ACC112 (cell line): ENCODE measurements at regions not wholly inside any gene's neighbourhood (a gene's known extent, or its start where the extent isn't known, plus 50 kb on each side); places are given as distances from the start of the nearest gene placed in this dataset.
"Not testable (repeated sequence)": the region's sequence is repeated elsewhere in the genome, so short reads cannot be mapped to it uniquely, and the experiment has no call there.

Source experiments
- H2AFZ ChIP-seq: fragments of 200-600 bp; sonication (generic); one replicate; pipeline ENCODE4 v1.6.0; 2017; ENCODE audit warnings: antibody characterized with exemption, low read length; ENCODE audit not compliant: unreplicated experiment
- H3K27ac ChIP-seq: fragments of 200-600 bp; sonication (generic); 2 replicates; pipeline ENCODE4 v1.5.1; 2014; ENCODE audit warnings: low read depth, mild to moderate bottlenecking, antibody characterized with exemption, low read length, moderate library complexity
- H3K27me3 ChIP-seq: fragments of 200-600 bp; sonication (generic); 2 replicates; pipeline ENCODE4 v1.6.1; 2014; ENCODE audit warnings: mild to moderate bottlenecking, antibody characterized with exemption, low read length, moderate library complexity, mixed read lengths; ENCODE audit not compliant: insufficient read depth
- H3K36me3 ChIP-seq: fragments of 200-600 bp; sonication (generic); 2 replicates; pipeline ENCODE4 v1.6.1; 2016; ENCODE audit warnings: mild to moderate bottlenecking, antibody characterized with exemption, low read length, moderate library complexity, mixed read lengths; ENCODE audit not compliant: insufficient read depth
- H3K4me1 ChIP-seq: fragments of 200-600 bp; sonication (generic); one replicate; pipeline ENCODE4 v1.6.1; 2016; ENCODE audit warnings: low read length, mixed read lengths; ENCODE audit not compliant: insufficient read depth, unreplicated experiment, control insufficient read depth
- H3K4me3 ChIP-seq: fragments of 200-600 bp; sonication (generic); 2 replicates; pipeline ENCODE4 v1.5.1; 2014; ENCODE audit warnings: mild to moderate bottlenecking, low read depth, low read length
- H3K79me2 ChIP-seq: fragments of 200-600 bp; sonication (generic); one replicate; pipeline ENCODE4 v1.6.0; 2016; ENCODE audit warnings: low read length; ENCODE audit not compliant: control insufficient read depth, unreplicated experiment, insufficient read depth

DNA sequence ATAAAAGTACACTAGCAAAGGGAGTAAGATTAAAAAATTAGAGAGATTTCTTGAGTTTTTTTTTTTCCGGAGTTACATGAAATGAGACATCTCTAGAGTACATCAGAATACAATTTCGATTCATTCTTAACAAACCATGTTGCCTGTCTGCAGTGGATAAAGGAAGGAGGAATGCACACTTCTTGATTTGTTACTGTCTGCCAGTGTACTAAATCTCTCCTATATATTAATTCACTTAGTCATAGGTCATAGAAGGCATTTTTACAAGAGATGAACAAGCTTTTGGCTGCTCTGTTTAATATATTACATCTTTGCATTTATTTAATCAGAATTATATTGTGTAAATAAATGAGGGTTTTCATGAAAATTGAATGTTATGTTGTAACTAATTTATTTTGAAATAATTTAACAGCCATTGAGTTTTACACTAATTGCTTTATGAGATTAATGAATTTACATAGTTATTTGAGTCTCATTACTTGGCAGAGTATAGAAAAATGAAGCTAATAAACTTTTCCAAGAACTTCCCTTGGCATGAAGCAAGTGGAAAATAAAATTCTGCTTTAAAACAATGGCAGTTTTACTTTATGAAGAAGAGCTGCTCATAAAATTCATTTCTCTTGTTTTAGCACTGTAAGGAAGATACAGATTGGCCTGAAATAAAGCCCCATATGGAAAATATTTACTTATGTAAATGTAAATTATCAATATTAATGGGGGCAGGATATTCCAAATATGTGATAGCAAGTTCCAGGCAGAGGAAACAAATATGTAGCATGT is 1284.7 kb downstream of the BRINP3 start:
- H2AFZ ChIP-seq, result no peak overlapping the region
- H3K4me3 ChIP-seq, result no peak overlapping the region
- H3K79me2 ChIP-seq, result no peaks in the 10 kb centered on the region
- no peaks in the 10 kb centered on the region for H3K27me3 ChIP-seq
- no peaks in the 10 kb centered on the region for H3K4me1 ChIP-seq
- H3K27ac ChIP-seq, result no peak overlapping the region
- H3K36me3 ChIP-seq, result no peaks in the 10 kb centered on the region

DNA sequence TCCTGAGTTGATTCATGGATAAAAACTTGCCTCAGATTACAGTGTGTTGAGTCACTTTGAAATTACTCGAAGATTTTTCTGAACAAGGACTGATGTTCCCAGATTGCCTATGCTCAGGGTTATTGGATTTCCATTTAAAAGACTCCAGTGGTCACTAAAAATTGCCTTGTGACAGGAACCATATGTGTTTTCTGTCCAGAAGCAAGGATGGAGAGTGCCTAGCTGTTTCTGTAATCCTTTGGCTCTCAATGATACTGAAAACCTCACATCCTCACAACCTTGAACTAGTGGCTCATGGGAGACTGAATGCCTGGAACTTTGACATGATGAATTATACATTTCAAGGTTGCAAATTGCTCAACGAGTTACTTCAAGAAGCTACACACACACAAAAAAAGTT is 1271.8 kb downstream of the BRINP3 start:
- H3K4me3 ChIP-seq, result no peak overlapping the region
- no peaks in the 10 kb centered on the region for H3K36me3 ChIP-seq
- H3K27ac ChIP-seq, result no peak overlapping the region
- no peaks in the 10 kb centered on the region for H3K4me1 ChIP-seq
- H3K79me2 ChIP-seq, result no peaks in the 10 kb centered on the region
- no peak overlapping the region for H2AFZ ChIP-seq
- no peaks in the 10 kb centered on the region for H3K27me3 ChIP-seq

DNA sequence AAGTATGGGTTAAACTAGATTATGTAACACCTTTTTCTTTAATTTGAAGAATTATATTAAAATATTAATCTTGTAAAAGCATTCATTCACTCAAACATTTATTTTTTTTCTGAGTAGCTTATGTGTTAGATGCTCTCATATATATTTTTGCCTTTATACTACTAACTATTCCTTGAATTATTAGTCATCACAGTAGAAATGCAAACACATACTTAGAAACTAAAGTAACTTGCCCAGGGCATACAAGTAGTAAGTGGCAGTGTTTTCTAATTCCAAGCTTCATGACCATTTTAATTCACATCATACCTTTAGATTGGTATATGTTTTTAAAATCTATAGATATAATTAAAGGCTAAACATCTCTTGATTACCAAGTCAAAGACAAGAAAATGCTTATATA is 1271.0 kb downstream of the BRINP3 start:
- Histone ChIP-seq H3K4me1 (no peaks in the 10 kb centered on the region), H3K27ac (no peak overlapping the region), H3K4me3 (no peak overlapping the region), H2AFZ (no peak overlapping the region), H3K79me2 (no peaks in the 10 kb centered on the region), H3K27me3 (no peaks in the 10 kb centered on the region), H3K36me3 (no peaks in the 10 kb centered on the region)

DNA sequence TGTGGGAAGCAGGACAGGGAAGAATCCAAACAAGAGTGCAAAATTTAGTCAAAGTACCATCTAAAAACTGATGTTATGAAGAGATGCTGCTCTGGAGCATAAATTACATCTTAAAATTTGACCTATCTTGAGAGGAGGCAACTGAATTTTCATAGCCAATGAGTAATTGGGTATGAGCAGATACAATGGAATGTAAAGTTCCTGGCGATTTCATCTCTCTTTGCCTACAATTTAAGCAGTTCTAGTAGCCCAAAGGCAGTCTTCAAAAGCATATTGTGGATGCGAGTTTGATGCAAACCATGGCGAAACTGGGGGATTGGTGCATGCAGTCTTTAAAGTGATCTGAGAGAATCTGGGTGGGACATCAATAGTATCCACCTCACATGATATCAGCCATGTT is 1265.9 kb downstream of the BRINP3 start:
- H3K27ac ChIP-seq, result no peak overlapping the region
- no peak overlapping the region for H2AFZ ChIP-seq
- H3K79me2 ChIP-seq, result no peaks in the 10 kb centered on the region
- H3K36me3 ChIP-seq, result no peaks in the 10 kb centered on the region
- H3K4me3 ChIP-seq, result no peak overlapping the region
- no peaks in the 10 kb centered on the region for H3K27me3 ChIP-seq
- H3K4me1 ChIP-seq, result no peaks in the 10 kb centered on the region

DNA sequence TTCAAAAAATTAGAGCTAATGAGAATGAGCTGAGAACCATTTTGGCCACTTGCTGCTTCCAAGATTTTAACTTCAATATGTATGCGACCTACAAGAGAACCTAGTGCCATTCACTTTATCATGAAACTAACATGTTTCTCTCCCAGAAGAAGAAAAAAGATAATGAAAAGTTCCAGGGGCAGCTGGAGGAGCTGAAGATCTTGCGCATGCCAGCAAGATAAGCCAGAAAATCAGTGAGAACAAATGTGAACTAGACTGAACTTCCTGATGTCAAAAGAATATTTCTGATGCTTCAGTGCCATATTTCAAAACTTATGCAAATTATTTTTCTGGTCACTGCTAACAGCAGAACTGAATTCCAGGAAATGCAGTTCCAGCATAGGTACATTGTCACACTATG is 1265.1 kb downstream of the BRINP3 start:
- H3K27ac ChIP-seq, result no peak overlapping the region
- H3K36me3 ChIP-seq, result no peaks in the 10 kb centered on the region
- no peaks in the 10 kb centered on the region for H3K79me2 ChIP-seq
- no peak overlapping the region for H3K4me3 ChIP-seq
- H2AFZ ChIP-seq, result no peak overlapping the region
- no peaks in the 10 kb centered on the region for H3K4me1 ChIP-seq
- H3K27me3 ChIP-seq, result no peaks in the 10 kb centered on the region

DNA sequence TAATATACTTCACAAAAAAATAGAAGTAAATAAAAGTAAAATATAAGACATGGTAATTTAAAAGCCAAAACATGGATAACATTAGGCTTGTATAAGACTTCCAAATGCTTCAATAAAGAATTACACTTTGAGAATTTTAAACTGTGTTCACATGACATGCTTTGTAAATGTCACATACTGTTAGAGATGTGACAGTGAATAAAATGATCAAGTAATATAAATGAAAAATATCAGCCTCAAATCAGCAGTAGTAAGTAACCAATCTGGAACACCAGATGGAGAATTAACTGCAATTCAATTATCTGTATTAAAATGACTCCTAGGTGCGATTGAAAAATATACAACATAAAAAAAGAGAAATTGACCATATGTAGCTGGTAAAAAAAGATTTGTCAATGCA is 1260.8 kb downstream of the BRINP3 start:
- H3K4me1 ChIP-seq, result no peaks in the 10 kb centered on the region
- no peak overlapping the region for H3K27ac ChIP-seq
- no peak overlapping the region for H3K4me3 ChIP-seq
- no peaks in the 10 kb centered on the region for H3K36me3 ChIP-seq
- H3K79me2 ChIP-seq, result no peaks in the 10 kb centered on the region
- H3K27me3 ChIP-seq, result no peaks in the 10 kb centered on the region
- no peak overlapping the region for H2AFZ ChIP-seq

DNA sequence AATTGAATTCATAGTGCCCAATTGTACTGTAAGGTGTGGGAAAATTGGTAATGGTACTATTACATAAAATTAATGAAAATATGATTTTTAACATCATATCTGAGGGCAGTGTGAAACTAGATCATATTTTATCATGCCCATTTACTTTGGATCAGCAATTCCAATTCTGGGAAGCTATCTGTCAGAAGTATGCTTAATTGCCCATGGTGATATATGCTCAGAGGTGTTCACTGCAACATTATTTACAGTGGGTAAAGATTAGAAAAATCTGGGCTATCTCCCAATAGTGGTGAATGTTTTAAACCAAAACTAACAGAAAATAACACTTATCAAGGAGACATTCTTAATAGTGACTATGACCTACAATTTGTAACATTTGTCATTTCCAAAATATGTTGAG is 1260.0 kb downstream of the BRINP3 start:
- no peak overlapping the region for H2AFZ ChIP-seq
- no peak overlapping the region for H3K27ac ChIP-seq
- H3K36me3 ChIP-seq, result no peaks in the 10 kb centered on the region
- no peaks in the 10 kb centered on the region for H3K79me2 ChIP-seq
- H3K4me3 ChIP-seq, result no peak overlapping the region
- H3K27me3 ChIP-seq, result no peaks in the 10 kb centered on the region
- no peaks in the 10 kb centered on the region for H3K4me1 ChIP-seq

DNA sequence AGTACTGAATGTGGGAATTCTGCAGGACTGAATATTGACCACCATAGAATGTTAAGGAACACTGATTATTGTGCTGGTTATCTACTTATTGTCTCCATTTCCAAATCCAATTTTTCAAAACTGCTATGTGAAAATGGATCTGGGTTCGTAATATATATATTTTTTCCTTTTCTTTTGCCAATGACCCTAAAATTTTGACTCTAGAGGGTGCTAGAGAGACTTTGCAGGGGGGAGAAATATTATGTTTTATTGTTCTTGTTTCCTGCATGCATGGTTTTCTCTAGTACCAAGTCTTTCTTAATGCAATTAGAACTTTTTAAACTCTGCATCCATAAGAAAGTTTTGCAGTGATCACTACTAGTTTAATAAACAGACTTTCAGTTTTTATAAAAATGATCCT is 1256.9 kb downstream of the BRINP3 start:
- Histone ChIP-seq H3K36me3 (no peaks in the 10 kb centered on the region), H3K4me1 (no peaks in the 10 kb centered on the region), H3K79me2 (no peaks in the 10 kb centered on the region), H3K4me3 (no peak overlapping the region), H3K27ac (no peak overlapping the region), H3K27me3 (no peaks in the 10 kb centered on the region), H2AFZ (no peak overlapping the region)

DNA sequence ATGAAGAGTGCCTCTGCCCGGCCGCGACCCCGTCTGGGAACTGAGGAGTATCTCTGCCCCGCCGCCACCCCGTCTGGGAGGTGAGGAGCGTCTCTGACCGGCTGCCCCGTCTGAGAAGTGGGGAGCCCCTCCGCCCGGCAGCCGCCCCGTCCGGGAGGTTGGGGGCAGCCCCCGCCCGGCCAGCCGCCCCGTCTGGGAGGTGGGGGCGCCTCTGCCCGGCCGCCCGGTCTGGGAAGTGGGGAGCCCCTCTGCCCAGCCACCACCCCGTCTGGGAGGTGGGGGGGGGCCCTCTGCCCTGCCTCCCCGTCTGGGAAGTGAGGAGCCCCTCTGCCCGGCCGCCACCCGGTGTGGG is 1251.9 kb downstream of the BRINP3 start:
- H3K4me1 ChIP-seq, H3K79me2 ChIP-seq, H3K36me3 ChIP-seq, H3K27me3 ChIP-seq, H3K4me3 ChIP-seq, H3K27ac ChIP-seq, H2AFZ ChIP-seq: not testable (repeated sequence)

DNA sequence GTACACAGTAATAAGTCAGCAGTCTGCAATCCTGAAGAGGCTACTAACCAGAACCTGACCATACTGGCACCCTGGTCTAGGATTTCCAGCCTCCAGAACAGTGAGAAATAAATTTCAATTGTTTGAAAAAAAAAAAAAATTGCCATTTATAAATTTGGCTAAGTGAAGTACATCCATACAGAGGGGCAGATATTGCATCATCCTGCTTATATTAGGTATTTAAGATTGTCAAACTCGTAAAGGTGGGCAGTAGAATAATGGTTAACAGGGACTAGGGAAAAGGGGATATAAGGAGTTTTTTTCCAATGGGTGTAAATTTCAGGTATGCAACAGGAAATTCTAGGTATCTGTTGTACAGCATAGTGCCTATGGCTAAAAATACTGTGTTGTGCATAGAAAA is 1250.9 kb downstream of the BRINP3 start:
- no peaks in the 10 kb centered on the region for H3K27me3 ChIP-seq
- H3K79me2 ChIP-seq, result no peaks in the 10 kb centered on the region
- no peak overlapping the region for H3K27ac ChIP-seq
- H3K4me3 ChIP-seq, result no peak overlapping the region
- H2AFZ ChIP-seq, result no peak overlapping the region
- H3K36me3 ChIP-seq, result no peaks in the 10 kb centered on the region
- H3K4me1 ChIP-seq, result no peaks in the 10 kb centered on the region

DNA sequence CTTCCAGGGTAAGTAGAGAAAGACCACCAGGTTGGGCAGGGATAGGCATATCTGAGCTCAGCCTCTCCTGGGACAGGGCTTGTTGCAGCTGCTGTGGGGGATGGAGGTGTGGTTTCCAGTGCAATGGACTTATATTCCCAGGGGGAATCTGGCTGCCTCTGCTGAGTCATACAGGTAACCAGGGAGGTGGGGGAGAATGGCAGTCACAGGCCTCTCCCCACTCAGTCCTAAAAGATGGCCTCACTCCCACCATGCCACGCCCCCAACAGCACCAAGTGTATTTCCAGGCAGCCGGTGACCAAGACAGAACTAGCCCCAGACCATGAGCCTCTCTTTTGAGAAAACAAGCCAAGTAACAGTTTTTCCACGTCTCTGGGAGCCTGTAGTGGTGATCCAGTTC is 1240.7 kb downstream of the BRINP3 start:
- Histone ChIP-seq H3K36me3 (no peaks in the 10 kb centered on the region), H3K79me2 (no peaks in the 10 kb centered on the region), H3K4me1 (no peaks in the 10 kb centered on the region), H3K27me3 (no peaks in the 10 kb centered on the region), H2AFZ (no peak overlapping the region), H3K27ac (no peak overlapping the region), H3K4me3 (no peak overlapping the region)
